Erythroblast (primary cell): ENCODE measurements at regions not wholly inside any gene's neighbourhood (a gene's known extent, or its start where the extent isn't known, plus 50 kb on each side); places are given as distances from the start of the nearest gene placed in this dataset.
A peak's percentile ranks its signal among the peaks of the same experiment; 100 is the strongest.

Source experiments
- DNase-seq, 2 experiments: peaks; one replicate each; lab custom pipeline; 2025; lab: John Stamatoyannopoulos, UW
- GATA1 ChIP-seq: IDR thresholded peaks from 2 replicates; pipeline ENCODE4 v1.6.1; 2011; ENCODE audit warnings: low read depth, mild to moderate bottlenecking, control low read depth, low read length, moderate library complexity
- POLR2A ChIP-seq: IDR thresholded peaks from 2 replicates; pipeline ENCODE4 v1.6.1; 2011; ENCODE audit warnings: mild to moderate bottlenecking, low read length

GRCh38 chr15:98174841-98175240 lies 214.3 kb downstream of the ARRDC4 start:
- no peak for TF ChIP-seq POLR2A
- no peak for TF ChIP-seq GATA1

GRCh38 chr15:98177966-98178592 lies 217.6 kb downstream of the ARRDC4 start:
- DNase-seq = peak; percentile 35 to 52
- no peak for TF ChIP-seq POLR2A
- TF ChIP-seq GATA1 = no peak

More at GRCh38 chr15:98174841-98175240, 214.3 kb downstream of the ARRDC4 start:
- DNase-seq = no peak

- no peak for DNase-seq
- TF ChIP-seq POLR2A (no peak), GATA1 (no peak)
Measured at GRCh38 chr15:98178861-98179260, 218.4 kb downstream of the ARRDC4 start.

GRCh38 chr15:98187549-98187948 lies 227.0 kb downstream of the ARRDC4 start:
- TF ChIP-seq GATA1 (no peak), POLR2A (no peak)
- DNase-seq = no peak

- TF ChIP-seq POLR2A = no peak
- no peak for TF ChIP-seq GATA1
- DNase-seq = no peak
Measured at GRCh38 chr15:98190914-98191313, 230.4 kb downstream of the ARRDC4 start.

- TF ChIP-seq GATA1 (no peak), POLR2A (no peak)
- no peak for DNase-seq
Measured at GRCh38 chr15:98195796-98196195, 235.3 kb downstream of the ARRDC4 start.

- TF ChIP-seq GATA1 (no peak), POLR2A (no peak)
Measured at GRCh38 chr15:98196371-98196770, 235.9 kb downstream of the ARRDC4 start.

GRCh38 chr15:98202256-98202655 lies 241.8 kb downstream of the ARRDC4 start:
- DNase-seq = no peak
- no peak for TF ChIP-seq GATA1
- no peak for TF ChIP-seq POLR2A

More at GRCh38 chr15:98196371-98196770, 235.9 kb downstream of the ARRDC4 start:
- no peak for DNase-seq

- DNase-seq = no peak
- no peak for TF ChIP-seq POLR2A
- no peak for TF ChIP-seq GATA1
Measured at GRCh38 chr15:98203872-98204660, 243.6 kb downstream of the ARRDC4 start.

GRCh38 chr15:98207928-98208327 lies 247.4 kb downstream of the ARRDC4 start:
- no peak for DNase-seq
- no peak for TF ChIP-seq GATA1
- no peak for TF ChIP-seq POLR2A

GRCh38 chr15:98213346-98213979 lies 253.0 kb downstream of the ARRDC4 start:
- no peak for DNase-seq

GRCh38 chr15:98216166-98216565 lies 255.7 kb downstream of the ARRDC4 start:
- DNase-seq = no peak
- TF ChIP-seq GATA1 = no peak
- TF ChIP-seq POLR2A = no peak

More at GRCh38 chr15:98213346-98213979, 253.0 kb downstream of the ARRDC4 start:
- TF ChIP-seq GATA1 (no peak), POLR2A (no peak)

- DNase-seq = no peak
- TF ChIP-seq POLR2A = no peak
- TF ChIP-seq GATA1 = no peak
Measured at GRCh38 chr15:98217356-98217755, 256.9 kb downstream of the ARRDC4 start.

GRCh38 chr15:98221144-98221543 lies 260.6 kb downstream of the ARRDC4 start:
- no peak for DNase-seq
- TF ChIP-seq POLR2A (no peak), GATA1 (no peak)

- TF ChIP-seq POLR2A (no peak), GATA1 (no peak)
- DNase-seq = no peak
Measured at GRCh38 chr15:98221577-98221976, 261.1 kb downstream of the ARRDC4 start.
